Umbilical cord (tissue), 1 donor: ENCODE measurements at regions not wholly inside any gene's neighbourhood (a gene's known extent, or its start where the extent isn't known, plus 50 kb on each side); places are given as distances from the start of the nearest gene placed in this dataset.

ENCODE experiments used
- DNase-seq: peaks from one replicate; pipeline ENCODE4 v3.0.0-alpha.2; 2015; ENCODE audit warnings: low spot score

GRCh38 chr5:56588131-56588487 is 227.2 kb upstream of the MAP3K1 start:
- no peak for DNase-seq

GRCh38 chr5:56587381-56588130 is 227.8 kb upstream of the MAP3K1 start:
- DNase-seq = no peak

- peak; percentile 78 for DNase-seq
These were observed 229.2 kb upstream of the MAP3K1 start for GRCh38 chr5:56585999-56586691.

GRCh38 chr5:56585461-56585860 is 229.9 kb upstream of the MAP3K1 start:
- DNase-seq = peak; percentile 28

GRCh38 chr5:56581426-56581825 is 233.9 kb upstream of the MAP3K1 start:
- DNase-seq = no peak

- DNase-seq = no peak
These were observed 234.5 kb upstream of the MAP3K1 start for GRCh38 chr5:56580864-56581263.

- no peak for DNase-seq
These were observed 239.5 kb upstream of the MAP3K1 start for GRCh38 chr5:56575821-56576220.

GRCh38 chr5:56574778-56575177 is 240.6 kb upstream of the MAP3K1 start:
- DNase-seq = no peak

GRCh38 chr5:56569566-56569965 is 245.8 kb upstream of the MAP3K1 start:
- DNase-seq = peak; percentile 82

- no peak for DNase-seq
These were observed 246.3 kb upstream of the MAP3K1 start for GRCh38 chr5:56569076-56569475.

GRCh38 chr5:56567278-56567677 is 248.1 kb upstream of the MAP3K1 start:
- no peak for DNase-seq

- DNase-seq = no peak
These were observed 248.7 kb upstream of the MAP3K1 start for GRCh38 chr5:56566374-56567249.

- DNase-seq = no peak
These were observed 249.7 kb upstream of the MAP3K1 start for GRCh38 chr5:56565644-56566043.

GRCh38 chr5:56565283-56565615 is 250.1 kb upstream of the MAP3K1 start:
- no peak for DNase-seq

- DNase-seq = no peak
These were observed 250.6 kb upstream of the MAP3K1 start for GRCh38 chr5:56564541-56565282.

GRCh38 chr5:56561455-56561854 is 253.9 kb upstream of the MAP3K1 start:
- no peak for DNase-seq

- DNase-seq = no peak
These were observed 257.1 kb upstream of the MAP3K1 start for GRCh38 chr5:56558131-56558745.

GRCh38 chr5:56557198-56557597 is 258.2 kb upstream of the MAP3K1 start:
- no peak for DNase-seq

GRCh38 chr5:56552612-56553268 is 262.6 kb upstream of the MAP3K1 start:
- DNase-seq = no peak

GRCh38 chr5:56550227-56550626 is 265.1 kb upstream of the MAP3K1 start:
- no peak for DNase-seq
